GM21381 (cell line): ENCODE measurements at regions not wholly inside any gene's neighbourhood (a gene's known extent, or its start where the extent isn't known, plus 50 kb on each side); places are given as distances from the start of the nearest gene placed in this dataset.
"Not testable (repeated sequence)": the region's sequence is repeated elsewhere in the genome, so short reads cannot be mapped to it uniquely, and the experiment has no call there.

Experiments
- ATAC-seq: cut with Tn5 transposase; IDR thresholded peaks from one replicate; pipeline ENCODE4 v1.9.1; 2021; ENCODE audit warnings: mild to moderate bottlenecking, moderate library complexity; ENCODE audit not compliant: unreplicated experiment

GRCh38 chr18:39188278-39188677 is 1622.7 kb upstream of the CELF4 start:
- ATAC-seq = no peak

- no peak for ATAC-seq
Measured at GRCh38 chr18:39186008-39186407, 1620.4 kb upstream of the CELF4 start.

GRCh38 chr18:39184176-39184575 is 1618.6 kb upstream of the CELF4 start:
- ATAC-seq = no peak

- ATAC-seq = no peak
Measured at GRCh38 chr18:39178166-39178565, 1612.6 kb upstream of the CELF4 start.

- no peak for ATAC-seq
Measured at GRCh38 chr18:39172695-39173421, 1607.3 kb upstream of the CELF4 start.

- ATAC-seq = no peak
Measured at GRCh38 chr18:39168723-39169122, 1603.1 kb upstream of the CELF4 start.

- no peak for ATAC-seq
Measured at GRCh38 chr18:39167990-39168389, 1602.4 kb upstream of the CELF4 start.

GRCh38 chr18:39166776-39167175 is 1601.2 kb upstream of the CELF4 start:
- ATAC-seq = no peak

GRCh38 chr18:39162013-39162827 is 1596.6 kb upstream of the CELF4 start:
- ATAC-seq = no peak

- ATAC-seq = no peak
Measured at GRCh38 chr18:39149211-39149806, 1583.7 kb upstream of the CELF4 start.

- ATAC-seq = no peak
Measured at GRCh38 chr18:39134255-39134654, 1568.7 kb upstream of the CELF4 start.

- ATAC-seq = not testable (repeated sequence)
Measured at GRCh38 chr18:39127538-39127937, 1561.9 kb upstream of the CELF4 start.

- ATAC-seq = no peak
Measured at GRCh38 chr18:39113790-39114189, 1548.2 kb upstream of the CELF4 start.

GRCh38 chr18:39105104-39105503 is 1539.5 kb upstream of the CELF4 start:
- no peak for ATAC-seq

- ATAC-seq = no peak
Measured at GRCh38 chr18:39072970-39073369, 1507.4 kb upstream of the CELF4 start.

- ATAC-seq = no peak
Measured at GRCh38 chr18:39062426-39062825, 1496.8 kb upstream of the CELF4 start.

GRCh38 chr18:39058386-39059000 is 1492.9 kb upstream of the CELF4 start:
- no peak for ATAC-seq

GRCh38 chr18:39057423-39058064 is 1491.9 kb upstream of the CELF4 start:
- no peak for ATAC-seq

- no peak for ATAC-seq
Measured at GRCh38 chr18:39053571-39053970, 1488.0 kb upstream of the CELF4 start.

- no peak for ATAC-seq
Measured at GRCh38 chr18:39051013-39051412, 1485.4 kb upstream of the CELF4 start.

- no peak for ATAC-seq
Measured at GRCh38 chr18:39039813-39040212, 1474.2 kb upstream of the CELF4 start.
